RPMI7951 (cell line): ENCODE measurements at regions not wholly inside any gene's neighbourhood (a gene's known extent, or its start where the extent isn't known, plus 50 kb on each side); places are given as distances from the start of the nearest gene placed in this dataset.
"Not testable (repeated sequence)": the region's sequence is repeated elsewhere in the genome, so short reads cannot be mapped to it uniquely, and the experiment has no call there.

Experiments
- DNase-seq: peaks from one replicate; pipeline ENCODE4 v3.0.0-alpha.2; 2012; ENCODE audit warnings: low read depth

- no peak for DNase-seq
Observed at GRCh38 chr12:131389054-131390013, 321.6 kb upstream of the SFSWAP start.

GRCh38 chr12:131390412-131391334, 320.2 kb upstream of the SFSWAP start:
- no peak for DNase-seq

GRCh38 chr12:131391399-131391798, 319.5 kb upstream of the SFSWAP start:
- DNase-seq: no peak

GRCh38 chr12:131394752-131395151, 316.1 kb upstream of the SFSWAP start:
- not testable (repeated sequence) for DNase-seq

DNA sequence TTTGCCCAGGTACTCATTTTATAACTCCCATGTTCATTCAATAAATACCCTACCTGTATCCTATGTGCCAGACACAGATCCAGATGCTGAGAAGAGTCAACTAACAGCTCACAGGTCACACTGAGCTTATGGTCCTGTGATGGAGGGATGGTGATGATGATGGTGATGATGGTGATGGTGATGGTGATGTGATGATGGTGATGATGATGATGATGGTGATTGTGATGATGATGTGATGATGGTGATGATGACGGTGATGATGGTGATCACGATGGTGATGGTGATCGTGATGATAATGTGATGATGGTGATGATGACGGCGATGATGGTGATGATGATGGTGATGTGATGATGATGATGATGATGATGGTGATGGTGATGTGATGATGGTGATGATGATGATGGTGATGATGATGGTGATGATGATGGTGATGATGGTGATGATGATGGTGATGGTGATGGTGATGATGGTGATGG, 315.6 kb upstream of the SFSWAP start:
- DNase-seq: not testable (repeated sequence)

DNA sequence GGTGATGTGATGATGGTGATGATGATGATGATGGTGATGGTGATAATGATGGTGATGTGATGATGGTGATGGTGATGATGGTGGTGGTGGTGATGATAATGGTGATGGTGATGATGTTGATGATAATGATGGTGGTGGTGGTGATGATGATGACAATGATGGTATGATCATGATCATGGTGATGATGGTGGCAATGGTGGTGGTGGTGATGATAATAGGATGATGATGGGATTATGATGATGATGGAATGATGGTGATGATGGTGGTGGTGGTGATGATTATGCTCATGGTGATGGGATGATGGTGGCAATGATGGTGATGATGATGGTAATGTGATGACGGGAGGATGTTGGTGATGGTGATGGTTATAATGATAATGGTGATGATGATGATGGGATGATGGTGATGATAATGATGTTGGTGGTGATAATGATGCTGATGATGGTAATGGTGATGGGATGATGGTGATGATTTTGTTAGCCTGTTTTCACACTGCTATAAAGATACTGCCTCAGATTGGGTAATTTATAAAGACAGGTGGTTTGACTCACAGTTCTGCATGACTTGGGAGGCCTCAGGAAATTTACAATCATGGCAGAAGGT, 314.8 kb upstream of the SFSWAP start:
- DNase-seq: no peak

GRCh38 chr12:131397493-131398181, 313.3 kb upstream of the SFSWAP start:
- DNase-seq: no peak

- DNase-seq: no peak
Observed at GRCh38 chr12:131399000-131399399, 311.9 kb upstream of the SFSWAP start.

DNA sequence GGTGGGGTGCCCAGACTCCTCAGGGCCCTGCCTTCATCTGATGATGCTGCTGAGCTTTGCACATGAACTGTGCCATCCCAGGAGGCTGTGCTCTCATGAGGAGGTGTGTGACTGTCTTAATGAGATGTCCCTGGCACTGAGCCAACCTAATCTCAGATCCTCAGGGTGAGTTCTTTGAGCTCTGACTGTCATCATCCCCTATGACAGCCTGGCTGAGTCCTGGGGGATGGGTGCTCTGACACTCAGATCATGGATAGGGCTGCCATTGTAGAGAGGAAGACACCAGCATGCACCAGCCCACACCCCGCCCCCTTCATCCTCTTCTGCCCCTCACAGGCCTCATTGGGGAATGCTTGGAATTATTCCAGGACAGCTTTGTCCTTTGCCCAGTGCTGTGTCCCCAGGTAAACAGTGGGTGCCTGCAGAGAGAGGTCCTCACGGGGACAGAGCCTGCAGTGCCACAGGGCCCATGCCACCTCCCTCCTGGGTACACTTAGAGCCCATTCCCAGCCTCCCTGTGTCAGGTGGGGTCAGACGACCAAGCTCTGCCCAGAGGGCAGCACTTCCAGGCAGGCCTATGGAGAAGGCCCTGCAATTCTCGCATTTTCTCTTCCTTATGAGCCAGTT, 310.1 kb upstream of the SFSWAP start:
- DNase-seq: not testable (repeated sequence)

GRCh38 chr12:131401907-131402633, 308.8 kb upstream of the SFSWAP start:
- not testable (repeated sequence) for DNase-seq

- DNase-seq: no peak
Observed at GRCh38 chr12:131402781-131403396, 308.0 kb upstream of the SFSWAP start.

DNA sequence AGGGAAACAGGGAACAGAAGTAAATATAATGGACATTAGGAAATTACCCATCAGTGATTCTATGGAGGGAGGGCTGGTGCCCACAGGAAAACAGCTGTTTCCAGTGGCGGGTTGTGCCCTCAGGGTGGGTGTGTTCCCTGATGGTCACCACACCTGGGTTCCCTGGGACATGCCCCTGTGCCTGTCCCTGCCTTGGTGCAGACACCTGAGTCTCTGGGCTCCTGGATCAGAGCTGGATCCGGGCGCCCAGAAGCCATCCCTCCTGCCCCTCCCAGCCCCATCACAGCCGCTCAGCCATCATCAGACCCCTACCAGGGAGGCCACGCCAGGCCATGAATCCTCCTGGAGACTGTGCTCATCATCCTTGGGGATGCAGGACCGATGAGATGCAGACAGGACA, 307.2 kb upstream of the SFSWAP start:
- DNase-seq: no peak

DNA sequence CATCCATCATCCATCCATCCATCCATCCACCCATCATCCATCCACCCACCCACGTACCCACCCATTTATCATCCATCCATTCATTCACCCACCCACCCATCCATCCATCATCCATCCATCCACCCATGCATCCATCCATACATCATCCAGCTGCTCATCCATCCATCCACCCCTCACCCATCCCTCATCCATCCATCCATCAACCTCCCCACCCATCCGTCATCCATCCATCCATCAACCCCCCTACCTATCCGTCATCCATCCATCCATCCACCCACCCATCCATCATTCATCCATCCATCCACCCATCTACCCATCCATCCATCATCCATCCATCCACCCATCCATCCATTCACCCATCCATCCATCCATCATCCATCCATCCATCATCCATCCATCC, 306.2 kb upstream of the SFSWAP start:
- DNase-seq: no peak

- no peak for DNase-seq
Observed at GRCh38 chr12:131407221-131408035, 303.5 kb upstream of the SFSWAP start.

GRCh38 chr12:131408036-131408365, 302.9 kb upstream of the SFSWAP start:
- DNase-seq: no peak

DNA sequence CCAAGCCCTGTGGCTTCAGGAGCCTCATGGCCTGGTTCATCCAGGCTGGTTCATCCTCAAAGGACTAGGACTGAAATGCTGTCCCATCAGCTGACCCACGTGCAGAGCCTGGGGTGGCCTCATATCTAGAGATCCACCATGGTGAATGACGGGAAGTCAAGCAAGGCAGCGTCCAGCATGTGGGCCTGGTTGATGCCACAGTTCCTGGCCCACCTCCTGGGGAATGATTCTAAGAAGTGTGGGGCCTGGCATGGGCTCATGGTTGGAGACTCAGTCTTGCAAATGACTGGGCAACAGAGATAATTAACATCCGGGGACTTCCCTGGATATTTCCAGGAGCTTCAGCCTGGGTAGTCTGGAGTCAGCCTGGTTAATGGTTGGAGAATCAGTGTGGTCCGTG, 302.4 kb upstream of the SFSWAP start:
- DNase-seq: no peak

DNA sequence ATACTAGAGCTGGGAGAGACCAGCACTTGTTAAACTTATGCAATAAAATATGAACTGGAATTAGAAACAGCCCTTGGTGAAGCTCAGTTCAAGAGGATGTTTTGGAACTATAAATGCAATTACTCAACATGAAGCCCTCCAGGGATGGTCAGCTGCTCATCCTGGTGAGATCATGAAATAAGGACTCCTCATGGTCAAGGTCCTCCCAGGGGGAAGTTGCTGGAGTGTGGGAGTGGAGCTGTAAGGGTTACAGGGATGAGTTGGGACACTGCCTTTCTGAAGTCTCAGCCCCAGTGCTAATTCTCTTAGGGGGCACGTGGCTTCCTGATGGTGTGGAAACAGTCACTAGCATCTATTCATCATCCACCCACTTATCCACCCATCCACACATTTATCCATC, 301.7 kb upstream of the SFSWAP start:
- no peak for DNase-seq

DNA sequence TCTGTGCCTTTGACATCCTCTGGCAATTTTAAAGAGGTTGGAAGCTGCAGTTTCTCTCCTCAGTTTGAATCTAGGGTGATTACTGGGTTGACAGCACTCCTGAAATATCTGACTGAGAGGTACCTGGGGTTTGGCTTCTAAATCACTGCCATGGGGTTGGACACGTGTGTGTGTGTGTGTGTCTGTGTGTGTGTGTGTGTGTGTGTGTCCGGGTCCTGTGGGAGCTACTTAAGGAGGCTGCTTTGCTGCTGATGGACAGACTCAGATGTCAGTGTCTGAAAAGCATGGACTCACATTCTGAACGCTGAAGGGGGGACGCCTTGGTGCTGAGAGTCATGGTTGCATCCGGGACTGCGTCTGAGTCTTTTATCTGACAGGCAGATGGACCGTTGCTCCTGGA, 299.1 kb upstream of the SFSWAP start:
- not testable (repeated sequence) for DNase-seq

- no peak for DNase-seq
Observed at GRCh38 chr12:131413006-131413405, 297.9 kb upstream of the SFSWAP start.
